WTC11 (cell line): ENCODE measurements at regions not wholly inside any gene's neighbourhood (a gene's known extent, or its start where the extent isn't known, plus 50 kb on each side); places are given as distances from the start of the nearest gene placed in this dataset.

Experiments
- CREB1 ChIP-seq: sonication (generic); formaldehyde crosslinking; IDR thresholded peaks from 2 replicates; pipeline ENCODE4 v1.8.0; 2023; ENCODE audit warnings: mild to moderate bottlenecking, missing genetic modification reagents
- TF ChIP-seq, protein P1 (sequence below): sonication (generic); formaldehyde crosslinking; IDR thresholded peaks from 2 replicates; pipeline ENCODE4 v1.8.1; 2023; ENCODE audit warnings: mild to moderate bottlenecking, missing genetic modification reagents, moderate library complexity
- TF ChIP-seq, protein P2 (sequence below): fragments of 200-600 bp; IDR thresholded peaks from 2 replicates; pipeline ENCODE4 v1.8.0; 2022; ENCODE audit warnings: antibody characterized with exemption

DNA sequence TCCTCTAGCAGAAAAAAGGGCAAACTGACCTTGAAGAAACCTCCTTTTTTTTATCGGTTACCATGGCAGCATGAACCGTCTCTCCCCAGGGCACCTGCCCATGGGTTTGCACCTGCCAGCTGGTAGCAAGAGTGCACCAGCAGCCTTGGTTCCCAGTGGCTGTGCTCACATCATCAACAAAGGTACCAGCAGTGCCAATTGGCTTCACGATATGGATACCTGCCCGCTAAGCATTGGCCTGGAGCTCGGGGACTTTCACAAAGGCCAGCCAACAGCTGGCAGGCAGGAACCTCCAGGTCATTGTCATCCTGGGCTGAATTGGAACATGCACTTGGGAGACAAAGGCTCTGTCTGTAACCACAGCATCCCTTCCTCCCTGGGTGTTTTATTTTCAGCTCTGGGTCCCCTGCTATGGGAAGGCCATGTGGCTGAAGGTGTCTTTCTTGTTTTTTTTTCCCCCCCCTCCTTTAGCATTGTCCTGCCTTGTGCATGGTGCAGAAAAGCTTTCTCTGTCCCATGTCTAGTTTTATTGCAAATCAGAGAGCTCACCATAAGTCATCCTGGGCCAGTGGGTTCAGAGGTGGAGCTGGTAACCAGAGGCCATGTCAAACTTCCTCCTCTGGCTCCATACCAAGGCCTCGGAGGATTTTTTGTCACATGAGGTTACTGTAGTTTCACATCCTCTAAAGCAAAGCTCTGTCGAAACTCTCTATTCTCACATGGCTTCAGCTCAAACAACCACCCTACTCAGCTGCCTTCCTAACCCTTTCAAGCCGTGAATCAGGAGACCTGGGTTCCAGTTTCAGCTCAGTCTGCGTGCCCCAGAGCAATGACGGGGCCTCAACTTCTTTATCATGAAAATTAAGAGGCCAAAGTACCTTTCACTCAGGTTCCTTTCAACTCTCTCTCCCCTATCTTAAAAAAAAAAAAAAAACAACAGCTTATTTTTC is 145.5 kb upstream of the MAP3K1 start:
- TF ChIP-seq, protein P1, sequence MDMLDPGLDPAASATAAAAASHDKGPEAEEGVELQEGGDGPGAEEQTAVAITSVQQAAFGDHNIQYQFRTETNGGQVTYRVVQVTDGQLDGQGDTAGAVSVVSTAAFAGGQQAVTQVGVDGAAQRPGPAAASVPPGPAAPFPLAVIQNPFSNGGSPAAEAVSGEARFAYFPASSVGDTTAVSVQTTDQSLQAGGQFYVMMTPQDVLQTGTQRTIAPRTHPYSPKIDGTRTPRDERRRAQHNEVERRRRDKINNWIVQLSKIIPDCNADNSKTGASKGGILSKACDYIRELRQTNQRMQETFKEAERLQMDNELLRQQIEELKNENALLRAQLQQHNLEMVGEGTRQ = no peak
- TF ChIP-seq, protein P2, sequence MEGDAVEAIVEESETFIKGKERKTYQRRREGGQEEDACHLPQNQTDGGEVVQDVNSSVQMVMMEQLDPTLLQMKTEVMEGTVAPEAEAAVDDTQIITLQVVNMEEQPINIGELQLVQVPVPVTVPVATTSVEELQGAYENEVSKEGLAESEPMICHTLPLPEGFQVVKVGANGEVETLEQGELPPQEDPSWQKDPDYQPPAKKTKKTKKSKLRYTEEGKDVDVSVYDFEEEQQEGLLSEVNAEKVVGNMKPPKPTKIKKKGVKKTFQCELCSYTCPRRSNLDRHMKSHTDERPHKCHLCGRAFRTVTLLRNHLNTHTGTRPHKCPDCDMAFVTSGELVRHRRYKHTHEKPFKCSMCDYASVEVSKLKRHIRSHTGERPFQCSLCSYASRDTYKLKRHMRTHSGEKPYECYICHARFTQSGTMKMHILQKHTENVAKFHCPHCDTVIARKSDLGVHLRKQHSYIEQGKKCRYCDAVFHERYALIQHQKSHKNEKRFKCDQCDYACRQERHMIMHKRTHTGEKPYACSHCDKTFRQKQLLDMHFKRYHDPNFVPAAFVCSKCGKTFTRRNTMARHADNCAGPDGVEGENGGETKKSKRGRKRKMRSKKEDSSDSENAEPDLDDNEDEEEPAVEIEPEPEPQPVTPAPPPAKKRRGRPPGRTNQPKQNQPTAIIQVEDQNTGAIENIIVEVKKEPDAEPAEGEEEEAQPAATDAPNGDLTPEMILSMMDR = no peak
- TF ChIP-seq CREB1 (CRISPR knock-in tag) = no peak
